ENCODE measurements at regions not wholly inside any gene's neighbourhood (a gene's known extent, or its start where the extent isn't known, plus 50 kb on each side); places are given as distances from the start of the nearest gene placed in this dataset.
"Not testable (repeated sequence)": the region's sequence is repeated elsewhere in the genome, so short reads cannot be mapped to it uniquely, and the experiment has no call there.

GRCh38 chr9:39533763-39534548 lies 178.5 kb downstream of the SPATA31A1 start:
- not testable (repeated sequence) for H3K27me3 Mint-ChIP-seq; H3K9me3 Mint-ChIP-seq (ENCODE audit: low read depth); H3K4me3 Mint-ChIP-seq (ENCODE audit: low read depth); DNase-seq (ENCODE audit: low spot score, unreplicated experiment); H3K4me1 Mint-ChIP-seq (ENCODE audit: low read depth); H3K27ac Mint-ChIP-seq; H3K36me3 Mint-ChIP-seq (ENCODE audit: insufficient read depth)

GRCh38 chr9:39534897-39535296 lies 179.4 kb downstream of the SPATA31A1 start:
- not testable (repeated sequence) for H3K4me3 Mint-ChIP-seq (ENCODE audit: low read depth); H3K9me3 Mint-ChIP-seq (ENCODE audit: low read depth); H3K4me1 Mint-ChIP-seq (ENCODE audit: low read depth); H3K27ac Mint-ChIP-seq; DNase-seq (ENCODE audit: low spot score, unreplicated experiment); H3K36me3 Mint-ChIP-seq (ENCODE audit: insufficient read depth); H3K27me3 Mint-ChIP-seq

- H3K4me1 Mint-ChIP-seq (ENCODE audit: low read depth); H3K27ac Mint-ChIP-seq; H3K9me3 Mint-ChIP-seq (ENCODE audit: low read depth); DNase-seq (ENCODE audit: low spot score, unreplicated experiment); H3K27me3 Mint-ChIP-seq; H3K36me3 Mint-ChIP-seq (ENCODE audit: insufficient read depth); H3K4me3 Mint-ChIP-seq (ENCODE audit: low read depth): not testable (repeated sequence)
Measured at GRCh38 chr9:39542157-39542556, 186.7 kb downstream of the SPATA31A1 start.

- not testable (repeated sequence) for H3K4me1 Mint-ChIP-seq (ENCODE audit: low read depth); H3K36me3 Mint-ChIP-seq (ENCODE audit: insufficient read depth); DNase-seq (ENCODE audit: low spot score, unreplicated experiment); H3K27me3 Mint-ChIP-seq; H3K4me3 Mint-ChIP-seq (ENCODE audit: low read depth); H3K9me3 Mint-ChIP-seq (ENCODE audit: low read depth); H3K27ac Mint-ChIP-seq
Measured at GRCh38 chr9:39545079-39545478, 189.6 kb downstream of the SPATA31A1 start.

- not testable (repeated sequence) for H3K27ac Mint-ChIP-seq; H3K36me3 Mint-ChIP-seq (ENCODE audit: insufficient read depth); DNase-seq (ENCODE audit: low spot score, unreplicated experiment); H3K9me3 Mint-ChIP-seq (ENCODE audit: low read depth); H3K4me3 Mint-ChIP-seq (ENCODE audit: low read depth); H3K27me3 Mint-ChIP-seq; H3K4me1 Mint-ChIP-seq (ENCODE audit: low read depth)
Measured at GRCh38 chr9:39550573-39550972, 195.1 kb downstream of the SPATA31A1 start.

- not testable (repeated sequence) for DNase-seq (ENCODE audit: low spot score, unreplicated experiment); H3K4me3 Mint-ChIP-seq (ENCODE audit: low read depth); H3K36me3 Mint-ChIP-seq (ENCODE audit: insufficient read depth); H3K4me1 Mint-ChIP-seq (ENCODE audit: low read depth); H3K27ac Mint-ChIP-seq; H3K27me3 Mint-ChIP-seq; H3K9me3 Mint-ChIP-seq (ENCODE audit: low read depth)
Measured at GRCh38 chr9:39551544-39551943, 196.1 kb downstream of the SPATA31A1 start.

GRCh38 chr9:39552242-39552881 lies 196.9 kb downstream of the SPATA31A1 start:
- H3K27ac Mint-ChIP-seq; H3K4me1 Mint-ChIP-seq (ENCODE audit: low read depth); H3K4me3 Mint-ChIP-seq (ENCODE audit: low read depth); DNase-seq (ENCODE audit: low spot score, unreplicated experiment); H3K9me3 Mint-ChIP-seq (ENCODE audit: low read depth); H3K36me3 Mint-ChIP-seq (ENCODE audit: insufficient read depth); H3K27me3 Mint-ChIP-seq: not testable (repeated sequence)

- not testable (repeated sequence) for H3K9me3 Mint-ChIP-seq (ENCODE audit: low read depth); H3K4me1 Mint-ChIP-seq (ENCODE audit: low read depth); DNase-seq (ENCODE audit: low spot score, unreplicated experiment); H3K36me3 Mint-ChIP-seq (ENCODE audit: insufficient read depth); H3K27ac Mint-ChIP-seq; H3K27me3 Mint-ChIP-seq; H3K4me3 Mint-ChIP-seq (ENCODE audit: low read depth)
Measured at GRCh38 chr9:39554352-39554751, 198.9 kb downstream of the SPATA31A1 start.

- not testable (repeated sequence) for H3K27me3 Mint-ChIP-seq; H3K27ac Mint-ChIP-seq; H3K4me1 Mint-ChIP-seq (ENCODE audit: low read depth); H3K9me3 Mint-ChIP-seq (ENCODE audit: low read depth); H3K4me3 Mint-ChIP-seq (ENCODE audit: low read depth); H3K36me3 Mint-ChIP-seq (ENCODE audit: insufficient read depth)
- TF ChIP-seq CTCF (IDR thresholded peaks at IDR 0.05; ENCODE audit: unreplicated experiment) = peak; percentile 57
- DNase-seq (ENCODE audit: low spot score, unreplicated experiment) = peak; percentile 18
Measured at GRCh38 chr9:39559384-39559783, 203.9 kb downstream of the SPATA31A1 start.

GRCh38 chr9:39566782-39567181 lies 211.3 kb downstream of the SPATA31A1 start:
- not testable (repeated sequence) for H3K9me3 Mint-ChIP-seq (ENCODE audit: low read depth); H3K27me3 Mint-ChIP-seq; H3K4me1 Mint-ChIP-seq (ENCODE audit: low read depth); H3K27ac Mint-ChIP-seq; H3K4me3 Mint-ChIP-seq (ENCODE audit: low read depth); H3K36me3 Mint-ChIP-seq (ENCODE audit: insufficient read depth); DNase-seq (ENCODE audit: low spot score, unreplicated experiment)

- H3K27me3 Mint-ChIP-seq; H3K9me3 Mint-ChIP-seq (ENCODE audit: low read depth); H3K4me3 Mint-ChIP-seq (ENCODE audit: low read depth); H3K4me1 Mint-ChIP-seq (ENCODE audit: low read depth); DNase-seq (ENCODE audit: low spot score, unreplicated experiment); H3K36me3 Mint-ChIP-seq (ENCODE audit: insufficient read depth); H3K27ac Mint-ChIP-seq: not testable (repeated sequence)
Measured at GRCh38 chr9:39567396-39567795, 211.9 kb downstream of the SPATA31A1 start.

- not testable (repeated sequence) for DNase-seq (ENCODE audit: low spot score, unreplicated experiment); H3K27me3 Mint-ChIP-seq; H3K36me3 Mint-ChIP-seq (ENCODE audit: insufficient read depth); H3K9me3 Mint-ChIP-seq (ENCODE audit: low read depth); H3K4me1 Mint-ChIP-seq (ENCODE audit: low read depth); H3K27ac Mint-ChIP-seq; H3K4me3 Mint-ChIP-seq (ENCODE audit: low read depth)
Measured at GRCh38 chr9:39568900-39569299, 213.4 kb downstream of the SPATA31A1 start.
